Activated CD8-positive, alpha-beta T cell treated with anti-CD3 and anti-CD28 coated beads for 36 hours (primary cell): ENCODE measurements at regions not wholly inside any gene's neighbourhood (a gene's known extent, or its start where the extent isn't known, plus 50 kb on each side); places are given as distances from the start of the nearest gene placed in this dataset.
A peak's percentile ranks its signal among the peaks of the same experiment; 100 is the strongest.

Experiments
- ATAC-seq: fragments of 200-7000 bp; cut with Tn5 transposase; one replicate; pipeline ENCODE4 v1.10.0; 2021; ENCODE audit warnings: mild to moderate bottlenecking, moderate library complexity
- CTCF ChIA-PET: fragments of 350-600 bp; sonication (Branson Sonifier 250); formaldehyde crosslinking; loops from one replicate; lab custom pipeline; 2021; ENCODE audit warnings: antibody characterized with exemption; lab: Charles Lee
- POLR2A ChIA-PET: fragments of 350-600 bp; sonication (Branson Sonifier 250); formaldehyde crosslinking; loops from one replicate; lab custom pipeline; 2021; ENCODE audit warnings: antibody characterized with exemption; lab: Charles Lee
- DNase-seq: peaks from one replicate; pipeline ENCODE4 v3.0.0-alpha.2; 2020
- H3K27ac Mint-ChIP-seq: one replicate; pipeline ENCODE4 v1.8.0; 2021; ENCODE audit warnings: mild to moderate bottlenecking, mixed read lengths
- H3K27me3 Mint-ChIP-seq: one replicate; pipeline ENCODE4 v1.8.0; 2021; ENCODE audit warnings: mixed read lengths
- H3K36me3 Mint-ChIP-seq: one replicate; pipeline ENCODE4 v1.8.0; 2021; ENCODE audit warnings: low read depth, mixed read lengths
- H3K4me1 Mint-ChIP-seq: one replicate; pipeline ENCODE4 v1.8.0; 2021; ENCODE audit warnings: low read depth, mixed read lengths
- H3K4me3 Mint-ChIP-seq: one replicate; pipeline ENCODE4 v1.8.0; 2021; ENCODE audit warnings: mild to moderate bottlenecking, moderate library complexity, mixed read lengths
- H3K9me3 Mint-ChIP-seq: one replicate; pipeline ENCODE4 v1.8.0; 2021; ENCODE audit warnings: mixed read lengths
- intact Hi-C: fragments of 100-400 bp; cut with micrococcal nuclease; formaldehyde crosslinking; loops from one replicate; pipeline ENCODE4 v1.10.0; 2022
- TF ChIP-seq, protein P1 (sequence below): fragments of 200-600 bp; IDR thresholded peaks from one replicate; pipeline ENCODE4 v1.8.0; 2022; ENCODE audit warnings: antibody characterized with exemption, mild to moderate bottlenecking

DNA sequence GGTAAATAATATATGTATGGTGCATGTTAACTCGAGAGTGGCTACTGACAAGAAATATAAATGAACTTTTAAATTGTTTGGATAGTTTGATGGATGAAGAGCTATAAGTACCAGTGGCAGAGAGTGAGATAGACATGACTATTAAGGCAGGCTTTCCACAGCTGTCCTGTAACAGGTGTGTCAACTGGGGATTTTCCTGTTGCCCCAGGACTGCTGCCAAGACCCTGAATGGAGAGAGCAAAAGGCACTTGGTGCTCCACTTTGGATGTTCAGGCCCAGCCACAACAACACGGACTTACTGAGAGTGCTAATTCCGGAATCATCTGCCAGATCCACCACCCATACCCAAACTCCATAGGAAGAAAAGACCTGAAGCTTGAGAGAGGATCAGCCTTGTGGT is 215.1 kb downstream of the SEC61B start:
- Mint-ChIP-seq H3K9me3 (no peaks in the 10 kb centered on the region), H3K36me3 (no peaks in the 10 kb centered on the region), H3K27ac (no peak overlapping the region), H3K4me1 (peaks cover 18% of the 10 kb centered on the region), H3K27me3 (no peaks in the 10 kb centered on the region), H3K4me3 (no peak overlapping the region)
- TF ChIP-seq, protein P1, sequence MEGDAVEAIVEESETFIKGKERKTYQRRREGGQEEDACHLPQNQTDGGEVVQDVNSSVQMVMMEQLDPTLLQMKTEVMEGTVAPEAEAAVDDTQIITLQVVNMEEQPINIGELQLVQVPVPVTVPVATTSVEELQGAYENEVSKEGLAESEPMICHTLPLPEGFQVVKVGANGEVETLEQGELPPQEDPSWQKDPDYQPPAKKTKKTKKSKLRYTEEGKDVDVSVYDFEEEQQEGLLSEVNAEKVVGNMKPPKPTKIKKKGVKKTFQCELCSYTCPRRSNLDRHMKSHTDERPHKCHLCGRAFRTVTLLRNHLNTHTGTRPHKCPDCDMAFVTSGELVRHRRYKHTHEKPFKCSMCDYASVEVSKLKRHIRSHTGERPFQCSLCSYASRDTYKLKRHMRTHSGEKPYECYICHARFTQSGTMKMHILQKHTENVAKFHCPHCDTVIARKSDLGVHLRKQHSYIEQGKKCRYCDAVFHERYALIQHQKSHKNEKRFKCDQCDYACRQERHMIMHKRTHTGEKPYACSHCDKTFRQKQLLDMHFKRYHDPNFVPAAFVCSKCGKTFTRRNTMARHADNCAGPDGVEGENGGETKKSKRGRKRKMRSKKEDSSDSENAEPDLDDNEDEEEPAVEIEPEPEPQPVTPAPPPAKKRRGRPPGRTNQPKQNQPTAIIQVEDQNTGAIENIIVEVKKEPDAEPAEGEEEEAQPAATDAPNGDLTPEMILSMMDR, result no peak
- intact Hi-C loops, result no loop called here
- DNase-seq (no peak), ATAC-seq (no peak)
- ChIA-PET POLR2A (interaction anchor here (0.8 kb wide), 1 partner anchor 14 kb away, joined by 3 read pairs; no protein-coding TSS in a partner anchor), CTCF (no interaction called here)

- intact Hi-C loops, result no loop called here
- no peaks in the 10 kb centered on the region for H3K36me3 Mint-ChIP-seq
- no peak overlapping the region for H3K27ac Mint-ChIP-seq
- H3K27me3 Mint-ChIP-seq, result peaks cover 2% of the 10 kb centered on the region
- no peak overlapping the region for H3K4me3 Mint-ChIP-seq
- POLR2A ChIA-PET, result no interaction called here
- TF ChIP-seq, protein P1, result no peak
- H3K4me1 Mint-ChIP-seq, result peaks cover 9% of the 10 kb centered on the region
- DNase-seq, result no peak
- ATAC-seq, result no peak
- CTCF ChIA-PET, result no interaction called here
- no peaks in the 10 kb centered on the region for H3K9me3 Mint-ChIP-seq
These were observed 216.5 kb downstream of the SEC61B start for GRCh38 chr9:99438596-99438995.

- ChIA-PET CTCF (no interaction called here), POLR2A (no interaction called here)
- intact Hi-C loops, result no loop called here
- TF ChIP-seq, protein P1, result no peak
- DNase-seq, result no peak
- no peak overlapping the region for H3K27ac Mint-ChIP-seq
- no peaks in the 10 kb centered on the region for H3K36me3 Mint-ChIP-seq
- no peaks in the 10 kb centered on the region for H3K9me3 Mint-ChIP-seq
- H3K4me3 Mint-ChIP-seq, result no peak overlapping the region
- peaks cover 2% of the 10 kb centered on the region for H3K4me1 Mint-ChIP-seq
- peaks cover 11% of the 10 kb centered on the region for H3K27me3 Mint-ChIP-seq
- no peak for ATAC-seq
These were observed 219.7 kb downstream of the SEC61B start for GRCh38 chr9:99441829-99442228.

DNA sequence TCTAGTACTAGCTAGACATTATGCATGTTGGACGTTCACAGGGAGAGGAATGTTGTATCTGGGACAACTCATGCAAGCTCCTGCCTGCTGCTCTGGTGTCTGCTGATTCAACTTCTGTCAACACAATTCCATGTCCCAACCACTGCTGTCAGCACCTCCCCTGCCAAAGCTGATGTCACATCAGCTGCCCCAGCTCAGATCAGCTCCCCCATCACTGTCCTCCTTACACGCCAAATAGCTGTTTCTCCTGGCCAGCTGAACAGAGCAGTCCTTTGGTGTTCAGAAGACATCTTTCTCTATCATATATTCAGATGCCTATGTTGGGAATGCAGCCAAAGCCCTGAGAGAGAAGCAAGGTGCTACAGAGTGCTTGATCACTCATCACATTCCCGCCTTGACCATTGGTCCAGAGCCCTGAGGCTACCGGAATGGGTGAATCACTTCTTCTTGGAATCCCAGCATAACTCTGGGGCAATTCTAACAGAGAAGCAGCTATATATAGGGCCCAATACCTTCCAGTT is 223.3 kb downstream of the SEC61B start:
- TF ChIP-seq, protein P1, result no peak
- Mint-ChIP-seq H3K36me3 (no peaks in the 10 kb centered on the region), H3K27ac (no peak overlapping the region), H3K4me3 (no peak overlapping the region), H3K27me3 (peaks cover 18% of the 10 kb centered on the region), H3K9me3 (no peaks in the 10 kb centered on the region), H3K4me1 (peaks cover 2% of the 10 kb centered on the region)
- DNase-seq, result no peak
- ChIA-PET CTCF (no interaction called here), POLR2A (interaction anchor here (0.6 kb wide), 1 partner anchor 1527 kb away, joined by 3 read pairs; no protein-coding TSS in a partner anchor)
- no peak for ATAC-seq
- intact Hi-C loops, result no loop called here

GRCh38 chr9:99445920-99446319 is 223.8 kb downstream of the SEC61B start:
- ATAC-seq (no peak), DNase-seq (peak; percentile 12)
- Mint-ChIP-seq H3K27ac (no peak overlapping the region), H3K4me3 (no peak overlapping the region), H3K27me3 (peaks cover 18% of the 10 kb centered on the region), H3K4me1 (peaks cover 2% of the 10 kb centered on the region), H3K36me3 (no peaks in the 10 kb centered on the region), H3K9me3 (no peaks in the 10 kb centered on the region)
- ChIA-PET CTCF (no interaction called here), POLR2A (interaction anchor here (0.6 kb wide), 1 partner anchor 1528 kb away, joined by 3 read pairs; no protein-coding TSS in a partner anchor)
- intact Hi-C loops, result no loop called here
- TF ChIP-seq, protein P1, result no peak
